SH-SY5Y (cell line): ENCODE measurements at regions not wholly inside any gene's neighbourhood (a gene's known extent, or its start where the extent isn't known, plus 50 kb on each side); places are given as distances from the start of the nearest gene placed in this dataset.

ENCODE experiments used
- GATA2 ChIP-seq: IDR thresholded peaks from 2 replicates; pipeline ENCODE4 v1.6.1; 2011; ENCODE audit warnings: mild to moderate bottlenecking, low read depth, low read length
- GATA3 ChIP-seq: IDR thresholded peaks from 2 replicates; pipeline ENCODE4 v1.6.1; 2011; ENCODE audit warnings: low read depth, mild to moderate bottlenecking, low read length, moderate library complexity

- no peak for TF ChIP-seq GATA3
- no peak for TF ChIP-seq GATA2
Measured at GRCh38 chr17:73955616-73956015, 247.9 kb upstream of the RPL38 start.
